HepG2 (cell line): ENCODE measurements at regions not wholly inside any gene's neighbourhood (a gene's known extent, or its start where the extent isn't known, plus 50 kb on each side); places are given as distances from the start of the nearest gene placed in this dataset.
A peak's percentile ranks its signal among the peaks of the same experiment; 100 is the strongest.

Experiments used
- BRF2 ChIP-seq: sonication (generic); formaldehyde crosslinking; IDR thresholded peaks from 2 replicates; pipeline ENCODE4 v1.8.1; 2022; ENCODE audit warnings: mild to moderate bottlenecking, missing genetic modification reagents
- CBX1 ChIP-seq: IDR thresholded peaks from one replicate; pipeline ENCODE4 v1.6.1; 2016; ENCODE audit warnings: antibody characterized with exemption, low read depth
- CEBPB ChIP-seq: IDR thresholded peaks from 2 replicates; pipeline ENCODE4 v1.6.1; 2011; ENCODE audit warnings: low read depth, low read length, improper control_type of control experiment, borderline replicate concordance
- CEBPZ ChIP-seq: IDR thresholded peaks from 2 replicates; pipeline ENCODE4 v1.6.1; 2012; ENCODE audit warnings: low read length, improper control_type of control experiment
- CHD4 ChIP-seq: fragments of 200-600 bp; sonication (generic); IDR thresholded peaks from 2 replicates; pipeline ENCODE4 v1.7.0; 2017; ENCODE audit warnings: mild to moderate bottlenecking, low read length, borderline replicate concordance
- CREB3 ChIP-seq: sonication (generic); formaldehyde crosslinking; IDR thresholded peaks from 2 replicates; pipeline ENCODE4 v1.5.0; 2020; ENCODE audit warnings: missing genetic modification reagents
- HOXA3 ChIP-seq: sonication (generic); formaldehyde crosslinking; IDR thresholded peaks from 2 replicates; pipeline ENCODE4 v1.5.0; 2020; ENCODE audit warnings: missing genetic modification reagents
- IKZF4 ChIP-seq: sonication (generic); formaldehyde crosslinking; IDR thresholded peaks from 2 replicates; pipeline ENCODE4 v1.5.1; 2020; ENCODE audit warnings: borderline replicate concordance, mild to moderate bottlenecking, low read depth, missing genetic modification reagents; ENCODE audit errors: not compliant biosample characterization
- MXI1 ChIP-seq: IDR thresholded peaks from 3 replicates; pipeline ENCODE4 v1.6.1; 2012; ENCODE audit warnings: low read depth, low read length, inconsistent platforms, borderline replicate concordance
- NCOA5 ChIP-seq: sonication (generic); formaldehyde crosslinking; IDR thresholded peaks from 2 replicates; pipeline ENCODE4 v1.4.0; 2020; ENCODE audit warnings: missing genetic modification reagents
- NFIB ChIP-seq: sonication (generic); formaldehyde crosslinking; IDR thresholded peaks from 2 replicates; pipeline ENCODE4 v1.9.0; 2021; ENCODE audit warnings: missing genetic modification reagents, mild to moderate bottlenecking, borderline replicate concordance
- NFIC ChIP-seq: IDR thresholded peaks from 2 replicates; pipeline ENCODE4 v1.6.1; 2012; ENCODE audit warnings: mild to moderate bottlenecking, low read length, inconsistent platforms
- RAD21 ChIP-seq: fragments of 450-650 bp; formaldehyde crosslinking; IDR thresholded peaks from 2 replicates; pipeline ENCODE4 v1.5.0; 2020; ENCODE audit warnings: mild to moderate bottlenecking
- REL ChIP-seq: sonication (generic); formaldehyde crosslinking; conservative IDR thresholded peaks from 2 replicates; pipeline ENCODE4 v1.8.0; 2022; ENCODE audit warnings: mild to moderate bottlenecking, missing genetic modification reagents, moderate library complexity
- SALL1 ChIP-seq: sonication (generic); formaldehyde crosslinking; IDR thresholded peaks from 2 replicates; pipeline ENCODE4 v1.8.0; 2022; ENCODE audit warnings: mild to moderate bottlenecking, missing genetic modification reagents
- SNAPC2 ChIP-seq: sonication (generic); formaldehyde crosslinking; IDR thresholded peaks from 2 replicates; pipeline ENCODE4 v1.8.1; 2022; ENCODE audit warnings: mild to moderate bottlenecking, missing genetic modification reagents
- TBX2 ChIP-seq: sonication (generic); formaldehyde crosslinking; IDR thresholded peaks from 2 replicates; pipeline ENCODE4 v1.5.0; 2020; ENCODE audit warnings: missing genetic modification reagents, mild to moderate bottlenecking, borderline replicate concordance
- TOE1 ChIP-seq: sonication (generic); formaldehyde crosslinking; IDR thresholded peaks from 2 replicates; pipeline ENCODE4 v1.4.0; 2020; ENCODE audit warnings: mild to moderate bottlenecking, missing genetic modification reagents
- ZC3H4 ChIP-seq: sonication (generic); formaldehyde crosslinking; IDR thresholded peaks from 2 replicates; pipeline ENCODE4 v1.4.0; 2020; ENCODE audit warnings: missing genetic modification reagents, borderline replicate concordance
- ZFP82 ChIP-seq: sonication (generic); formaldehyde crosslinking; IDR thresholded peaks from 2 replicates; pipeline ENCODE4 v1.5.1; 2020; ENCODE audit warnings: mild to moderate bottlenecking, missing genetic modification reagents, borderline replicate concordance
- ZNF34 ChIP-seq: sonication (generic); formaldehyde crosslinking; IDR thresholded peaks from 2 replicates; pipeline ENCODE4 v1.4.0; 2020; ENCODE audit warnings: mild to moderate bottlenecking, missing genetic modification reagents, borderline replicate concordance
- ZNF468 ChIP-seq: sonication (generic); formaldehyde crosslinking; IDR thresholded peaks from 2 replicates; pipeline ENCODE4 v1.8.0; 2022; ENCODE audit warnings: mild to moderate bottlenecking, moderate library complexity, missing genetic modification reagents
- ZNF713 ChIP-seq: sonication (generic); formaldehyde crosslinking; IDR thresholded peaks from 2 replicates; pipeline ENCODE4 v1.4.0; 2020; ENCODE audit warnings: mild to moderate bottlenecking, missing genetic modification reagents
- ZNF720 ChIP-seq: sonication (generic); formaldehyde crosslinking; IDR thresholded peaks from 2 replicates; pipeline ENCODE4 v1.4.0; 2020; ENCODE audit warnings: missing genetic modification reagents
- ZNF75D ChIP-seq: sonication (generic); formaldehyde crosslinking; IDR thresholded peaks from 2 replicates; pipeline ENCODE4 v1.8.1; 2023; ENCODE audit warnings: missing genetic modification reagents, mild to moderate bottlenecking, borderline replicate concordance
- ZNF761 ChIP-seq: sonication (generic); formaldehyde crosslinking; conservative IDR thresholded peaks from 2 replicates; pipeline ENCODE4 v1.4.0; 2020; ENCODE audit warnings: mild to moderate bottlenecking, missing genetic modification reagents

GRCh38 chr7:343227-343822, 53.4 kb downstream of the FOXL3 start (continued):
- TF ChIP-seq MXI1 (no peak), ZNF34 (CRISPR knock-in tag) (no peak), ZNF713 (CRISPR knock-in tag) (no peak), REL (no peak), CBX1 (no peak), NFIC (no peak), CREB3 (CRISPR knock-in tag) (no peak), HOXA3 (CRISPR knock-in tag) (no peak), ZNF761 (CRISPR knock-in tag) (0 out of 2 replicates have a peak, but pooled peaks have one; percentile 49), RAD21 (CRISPR knock-in tag) (no peak), TBX2 (CRISPR knock-in tag) (peak; percentile 76; the same call in 1 of the 2 replicates), TOE1 (no peak), BRF2 (CRISPR knock-in tag) (no peak), ZNF468 (CRISPR knock-in tag) (no peak), ZNF720 (no peak), NCOA5 (CRISPR knock-in tag) (no peak), CEBPB (no peak), IKZF4 (CRISPR knock-in tag) (no peak), ZC3H4 (CRISPR knock-in tag) (no peak), NFIB (CRISPR knock-in tag) (0 out of 2 replicates have a peak, but pooled peaks have one; percentile 40), ZNF75D (CRISPR knock-in tag) (no peak), ZFP82 (CRISPR knock-in tag) (no peak), SALL1 (CRISPR knock-in tag) (peak; percentile 51; the same call in 1 of the 2 replicates), CHD4 (no peak), SNAPC2 (CRISPR knock-in tag) (no peak), CEBPZ (no peak)
